ENCODE measurements at regions not wholly inside any gene's neighbourhood (a gene's known extent, or its start where the extent isn't known, plus 50 kb on each side); places are given as distances from the start of the nearest gene placed in this dataset.
"Not testable (repeated sequence)": the region's sequence is repeated elsewhere in the genome, so short reads cannot be mapped to it uniquely, and the experiment has no call there.

GRCh38 chr2:61671561-61672315 lies 133.6 kb upstream of the XPO1 start:
- Mint-ChIP-seq H3K9me3 (peaks cover 24% of the 10 kb centered on the region), H3K4me3 (peak overlapping the region; percentile 70), H3K27ac (peak overlapping the region; percentile 73), H3K4me1 (ENCODE audit: low read depth) (peaks cover 20% of the 10 kb centered on the region), H3K36me3 (ENCODE audit: low read depth) (peaks cover 19% of the 10 kb centered on the region), H3K27me3 (no peaks in the 10 kb centered on the region)

GRCh38 chr2:61670591-61671501 lies 132.7 kb upstream of the XPO1 start:
- Mint-ChIP-seq H3K36me3 (ENCODE audit: low read depth) (peaks cover 17% of the 10 kb centered on the region), H3K27ac (peak overlapping the region; percentile 73), H3K27me3 (no peaks in the 10 kb centered on the region), H3K9me3 (peaks cover 19% of the 10 kb centered on the region), H3K4me1 (ENCODE audit: low read depth) (peaks cover 20% of the 10 kb centered on the region), H3K4me3 (peak overlapping the region; percentile 70)

GRCh38 chr2:61664190-61664589 lies 126.0 kb upstream of the XPO1 start:
- no peak overlapping the region for H3K27ac Mint-ChIP-seq
- peaks cover 6% of the 10 kb centered on the region for H3K4me1 Mint-ChIP-seq (ENCODE audit: low read depth)
- no peaks in the 10 kb centered on the region for H3K27me3 Mint-ChIP-seq
- no peak overlapping the region for H3K4me3 Mint-ChIP-seq
- no peaks in the 10 kb centered on the region for H3K36me3 Mint-ChIP-seq (ENCODE audit: low read depth)
- H3K9me3 Mint-ChIP-seq = no peaks in the 10 kb centered on the region

- H3K4me1 Mint-ChIP-seq (ENCODE audit: low read depth) = peaks cover 6% of the 10 kb centered on the region
- no peak overlapping the region for H3K27ac Mint-ChIP-seq
- no peaks in the 10 kb centered on the region for H3K27me3 Mint-ChIP-seq
- H3K9me3 Mint-ChIP-seq = no peaks in the 10 kb centered on the region
- no peak overlapping the region for H3K4me3 Mint-ChIP-seq
- no peaks in the 10 kb centered on the region for H3K36me3 Mint-ChIP-seq (ENCODE audit: low read depth)
These were observed 124.8 kb upstream of the XPO1 start for GRCh38 chr2:61662990-61663389.

GRCh38 chr2:61660511-61661388 lies 122.6 kb upstream of the XPO1 start:
- Mint-ChIP-seq H3K27ac (no peak overlapping the region), H3K27me3 (no peaks in the 10 kb centered on the region), H3K9me3 (no peaks in the 10 kb centered on the region)

GRCh38 chr2:61658841-61659780 lies 121.0 kb upstream of the XPO1 start:
- Mint-ChIP-seq H3K9me3 (no peaks in the 10 kb centered on the region), H3K4me1 (ENCODE audit: low read depth) (peaks cover 6% of the 10 kb centered on the region), H3K36me3 (ENCODE audit: low read depth) (no peaks in the 10 kb centered on the region), H3K27ac (no peak overlapping the region), H3K27me3 (no peaks in the 10 kb centered on the region), H3K4me3 (no peak overlapping the region)

More at GRCh38 chr2:61660511-61661388, 122.6 kb upstream of the XPO1 start:
- Mint-ChIP-seq H3K36me3 (ENCODE audit: low read depth) (no peaks in the 10 kb centered on the region), H3K4me3 (no peak overlapping the region), H3K4me1 (ENCODE audit: low read depth) (peaks cover 6% of the 10 kb centered on the region)

GRCh38 chr2:61649946-61650345 lies 111.8 kb upstream of the XPO1 start:
- H3K4me3 Mint-ChIP-seq; H3K9me3 Mint-ChIP-seq; H3K27ac Mint-ChIP-seq; H3K4me1 Mint-ChIP-seq (ENCODE audit: low read depth); H3K36me3 Mint-ChIP-seq (ENCODE audit: low read depth); H3K27me3 Mint-ChIP-seq: not testable (repeated sequence)

GRCh38 chr2:61649021-61649420 lies 110.9 kb upstream of the XPO1 start:
- H3K9me3 Mint-ChIP-seq = peaks cover 8% of the 10 kb centered on the region
- H3K4me1 Mint-ChIP-seq (ENCODE audit: low read depth) = no peaks in the 10 kb centered on the region
- H3K27ac Mint-ChIP-seq = no peak overlapping the region
- no peaks in the 10 kb centered on the region for H3K27me3 Mint-ChIP-seq
- H3K36me3 Mint-ChIP-seq (ENCODE audit: low read depth) = no peaks in the 10 kb centered on the region
- no peak overlapping the region for H3K4me3 Mint-ChIP-seq

- H3K4me3 Mint-ChIP-seq = no peak overlapping the region
- no peaks in the 10 kb centered on the region for H3K27me3 Mint-ChIP-seq
- H3K36me3 Mint-ChIP-seq (ENCODE audit: low read depth) = no peaks in the 10 kb centered on the region
- H3K4me1 Mint-ChIP-seq (ENCODE audit: low read depth) = no peaks in the 10 kb centered on the region
- H3K27ac Mint-ChIP-seq = no peak overlapping the region
- peaks cover 8% of the 10 kb centered on the region for H3K9me3 Mint-ChIP-seq
These were observed 108.9 kb upstream of the XPO1 start for GRCh38 chr2:61647044-61647443.

GRCh38 chr2:61645911-61646310 lies 107.8 kb upstream of the XPO1 start:
- Mint-ChIP-seq H3K4me1 (ENCODE audit: low read depth) (no peaks in the 10 kb centered on the region), H3K9me3 (peaks cover 8% of the 10 kb centered on the region), H3K27me3 (no peaks in the 10 kb centered on the region), H3K27ac (no peak overlapping the region), H3K36me3 (ENCODE audit: low read depth) (no peaks in the 10 kb centered on the region), H3K4me3 (no peak overlapping the region)

- H3K4me1 Mint-ChIP-seq (ENCODE audit: low read depth); H3K27me3 Mint-ChIP-seq; H3K9me3 Mint-ChIP-seq; H3K36me3 Mint-ChIP-seq (ENCODE audit: low read depth); H3K27ac Mint-ChIP-seq; H3K4me3 Mint-ChIP-seq: not testable (repeated sequence)
These were observed 105.0 kb upstream of the XPO1 start for GRCh38 chr2:61643153-61643552.

GRCh38 chr2:61640406-61640805 lies 102.2 kb upstream of the XPO1 start:
- no peaks in the 10 kb centered on the region for H3K27me3 Mint-ChIP-seq
- H3K4me3 Mint-ChIP-seq = no peak overlapping the region
- H3K9me3 Mint-ChIP-seq = no peaks in the 10 kb centered on the region
- no peaks in the 10 kb centered on the region for H3K36me3 Mint-ChIP-seq (ENCODE audit: low read depth)
- H3K4me1 Mint-ChIP-seq (ENCODE audit: low read depth) = no peaks in the 10 kb centered on the region
- no peak overlapping the region for H3K27ac Mint-ChIP-seq

- Mint-ChIP-seq H3K4me1 (ENCODE audit: low read depth) (no peaks in the 10 kb centered on the region), H3K9me3 (no peaks in the 10 kb centered on the region), H3K36me3 (ENCODE audit: low read depth) (no peaks in the 10 kb centered on the region), H3K27me3 (no peaks in the 10 kb centered on the region), H3K4me3 (no peak overlapping the region), H3K27ac (no peak overlapping the region)
These were observed 101.6 kb upstream of the XPO1 start for GRCh38 chr2:61639721-61640120.

- H3K4me3 Mint-ChIP-seq = no peak overlapping the region
- no peaks in the 10 kb centered on the region for H3K36me3 Mint-ChIP-seq (ENCODE audit: low read depth)
- no peak overlapping the region for H3K27ac Mint-ChIP-seq
- no peaks in the 10 kb centered on the region for H3K9me3 Mint-ChIP-seq
- no peaks in the 10 kb centered on the region for H3K27me3 Mint-ChIP-seq
- no peaks in the 10 kb centered on the region for H3K4me1 Mint-ChIP-seq (ENCODE audit: low read depth)
These were observed 98.5 kb upstream of the XPO1 start for GRCh38 chr2:61636686-61637085.
